Middle frontal gyrus (tissue), 1 donor: ENCODE measurements at regions not wholly inside any gene's neighbourhood (a gene's known extent, or its start where the extent isn't known, plus 50 kb on each side); places are given as distances from the start of the nearest gene placed in this dataset.
"Not testable (repeated sequence)": the region's sequence is repeated elsewhere in the genome, so short reads cannot be mapped to it uniquely, and the experiment has no call there.

Experiments used
- DNase-seq: peaks from one replicate; pipeline ENCODE4 v3.0.0-alpha.2; 2015; ENCODE audit warnings: low spot score; ENCODE audit errors: extremely low spot score

DNA sequence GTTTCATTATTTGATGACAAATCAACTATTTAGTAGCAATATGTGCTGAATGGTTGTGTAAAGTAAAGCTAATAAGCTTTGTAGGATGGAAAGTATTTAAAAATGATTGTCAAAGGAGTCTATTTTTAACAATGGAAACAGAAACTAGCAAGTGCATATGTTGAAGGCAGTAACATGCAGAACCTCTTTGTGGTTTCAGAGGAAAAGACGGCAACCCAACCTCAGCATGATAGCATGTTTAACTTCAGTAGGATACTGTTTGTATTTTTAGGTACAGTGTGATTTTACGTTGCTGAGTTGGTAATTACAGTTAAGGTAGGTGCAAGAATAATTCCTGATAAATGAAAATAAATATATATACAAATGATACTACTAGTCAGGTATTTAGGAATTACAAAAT lies 545.4 kb downstream of the CDY1 start:
- not testable (repeated sequence) for DNase-seq

DNA sequence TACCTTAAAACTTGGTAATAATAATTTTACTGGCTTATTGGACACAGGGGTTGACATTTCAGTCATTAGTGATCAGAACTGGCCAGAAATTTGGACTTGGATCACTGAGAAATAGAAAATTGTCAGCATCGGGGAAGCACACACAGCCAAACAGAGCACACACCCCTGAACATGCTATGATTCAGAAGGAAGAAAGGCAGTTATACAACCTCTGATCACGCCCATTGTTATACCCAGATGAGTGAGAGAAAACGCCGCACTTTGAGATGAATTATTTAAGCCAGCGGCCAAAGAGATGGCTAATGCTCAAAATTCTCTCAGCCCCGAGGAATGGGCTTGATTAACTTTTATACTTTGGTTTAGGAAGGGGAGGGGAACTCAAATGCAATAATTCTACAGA lies 557.4 kb downstream of the CDY1 start:
- not testable (repeated sequence) for DNase-seq

DNA sequence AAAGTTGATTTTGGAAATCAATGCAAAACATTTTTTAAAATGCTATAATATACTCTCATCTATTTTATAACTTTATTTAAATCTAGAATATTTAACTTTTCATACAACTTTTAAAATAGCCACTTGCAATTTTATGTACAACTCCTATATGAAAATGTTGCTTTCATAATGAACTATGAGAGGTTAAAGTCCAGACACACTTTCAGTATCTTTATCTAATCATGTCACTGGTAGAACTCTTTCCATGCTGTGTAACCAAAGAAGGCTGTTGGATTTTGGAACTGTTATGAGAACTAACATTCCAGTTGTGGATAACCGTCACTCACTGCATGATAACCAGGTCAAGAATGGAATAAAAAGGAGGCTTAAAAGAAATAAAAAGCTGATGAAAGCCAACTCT lies 603.1 kb downstream of the CDY1 start:
- not testable (repeated sequence) for DNase-seq

DNA sequence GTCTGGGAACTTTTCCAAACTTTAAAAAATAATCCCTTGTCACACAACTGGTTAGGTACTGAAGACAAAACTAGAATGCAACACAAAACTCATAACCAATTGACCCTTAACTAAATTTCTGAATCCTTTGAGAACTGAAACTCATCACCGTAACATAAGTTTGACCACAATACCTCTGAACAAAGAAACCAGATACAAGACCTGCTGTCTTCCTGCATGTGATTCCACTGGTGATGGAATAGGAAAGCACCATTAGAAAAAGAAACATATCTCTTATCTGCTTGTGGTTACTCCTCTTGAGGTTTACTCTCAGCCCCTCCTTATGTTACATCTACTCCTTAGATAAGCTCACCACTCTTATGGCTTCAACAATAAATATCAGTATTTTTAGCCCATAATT lies 603.6 kb downstream of the CDY1 start:
- not testable (repeated sequence) for DNase-seq

DNA sequence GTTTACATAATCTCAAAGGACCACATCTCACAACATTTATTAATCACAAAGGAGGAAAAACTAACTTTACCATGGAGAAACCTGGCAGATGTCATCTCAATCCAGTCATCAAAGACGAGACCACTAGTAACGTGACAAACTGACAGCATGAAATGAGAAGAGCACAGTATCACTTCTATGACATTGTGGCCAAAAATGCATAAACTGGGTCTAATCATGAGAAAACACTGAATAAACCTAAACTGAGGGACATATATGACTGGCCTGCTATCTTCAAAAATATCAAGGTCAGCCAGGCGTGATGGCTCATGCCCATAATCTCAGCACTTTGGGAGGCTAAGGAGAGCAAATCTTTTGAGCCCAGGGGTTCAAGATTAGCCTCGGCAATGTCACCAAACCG lies 619.0 kb downstream of the CDY1 start:
- DNase-seq = not testable (repeated sequence)

DNA sequence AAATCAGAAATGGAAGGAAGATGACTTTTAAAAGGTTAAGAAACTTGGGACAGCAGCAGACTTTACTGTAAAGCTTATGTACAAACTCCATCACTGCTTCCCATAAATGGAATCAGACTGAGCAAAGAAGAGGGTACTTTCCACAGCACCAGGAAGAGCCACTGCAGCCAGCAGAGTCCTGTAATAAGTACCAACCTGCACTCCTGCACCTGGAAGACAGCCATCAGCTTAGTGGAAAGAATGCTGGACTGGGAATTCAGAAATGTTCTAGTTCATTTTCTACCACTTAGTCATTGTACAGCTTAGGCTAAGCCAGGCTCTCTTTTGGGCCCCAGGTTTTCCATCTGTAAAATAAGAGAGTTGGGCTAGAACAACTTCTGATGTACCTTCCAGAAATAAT lies 632.3 kb downstream of the CDY1 start:
- DNase-seq = not testable (repeated sequence)

DNA sequence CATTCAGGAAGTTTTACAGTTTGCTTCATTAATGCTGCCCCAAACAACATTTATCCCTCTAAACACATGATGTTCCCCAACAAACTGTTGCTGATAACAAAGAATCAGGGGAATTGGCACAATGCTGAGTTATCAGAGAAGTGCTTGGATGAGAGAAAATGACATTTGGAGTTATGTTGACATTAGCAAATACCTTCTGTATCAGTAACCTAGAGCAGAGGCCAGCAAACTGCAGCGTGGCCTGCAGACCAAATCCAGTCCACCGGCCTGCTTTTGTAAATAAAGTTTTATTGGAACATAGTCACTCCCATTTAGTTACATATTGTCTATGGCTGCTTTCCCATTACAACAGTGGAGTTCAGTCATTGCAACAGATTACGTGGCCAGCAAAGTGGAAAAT lies 643.5 kb downstream of the CDY1 start:
- not testable (repeated sequence) for DNase-seq

DNA sequence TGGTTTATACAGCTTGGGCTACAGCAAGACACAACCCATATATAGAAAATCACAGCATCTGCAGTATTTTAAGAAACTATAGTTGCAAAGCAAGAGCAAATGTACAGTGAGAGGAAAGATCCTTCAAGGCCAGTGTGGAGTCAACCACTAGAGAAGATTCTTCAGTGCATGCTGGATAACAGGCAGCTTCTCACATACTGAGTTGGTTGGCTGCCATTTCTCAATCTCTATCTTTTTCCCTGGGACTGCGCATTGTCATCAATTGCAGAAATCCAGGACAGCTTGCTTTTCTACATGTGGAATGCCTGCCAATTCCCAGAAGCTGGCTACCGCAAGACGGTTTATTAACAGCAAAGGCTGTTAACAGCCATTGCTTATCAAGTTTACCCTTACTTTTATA lies 646.5 kb downstream of the CDY1 start:
- not testable (repeated sequence) for DNase-seq

DNA sequence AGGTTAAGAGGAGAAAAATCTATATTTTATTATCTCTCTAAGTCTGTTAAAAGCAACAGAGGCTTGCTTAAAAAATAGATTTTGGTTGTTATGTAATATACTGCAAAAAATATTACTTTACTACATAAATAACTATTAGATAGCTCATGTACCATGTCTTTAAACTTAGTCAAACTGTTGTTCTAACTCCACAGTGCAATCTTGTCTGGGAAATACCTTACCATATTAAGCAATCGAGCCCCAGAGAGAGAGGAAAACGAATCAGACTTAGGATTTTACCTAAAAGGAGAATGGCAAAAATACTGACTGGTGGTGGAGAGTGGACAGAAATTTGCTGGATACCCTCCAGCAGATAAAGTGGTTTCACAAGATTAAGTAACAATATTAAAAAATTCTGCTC lies 647.0 kb downstream of the CDY1 start:
- DNase-seq = not testable (repeated sequence)

DNA sequence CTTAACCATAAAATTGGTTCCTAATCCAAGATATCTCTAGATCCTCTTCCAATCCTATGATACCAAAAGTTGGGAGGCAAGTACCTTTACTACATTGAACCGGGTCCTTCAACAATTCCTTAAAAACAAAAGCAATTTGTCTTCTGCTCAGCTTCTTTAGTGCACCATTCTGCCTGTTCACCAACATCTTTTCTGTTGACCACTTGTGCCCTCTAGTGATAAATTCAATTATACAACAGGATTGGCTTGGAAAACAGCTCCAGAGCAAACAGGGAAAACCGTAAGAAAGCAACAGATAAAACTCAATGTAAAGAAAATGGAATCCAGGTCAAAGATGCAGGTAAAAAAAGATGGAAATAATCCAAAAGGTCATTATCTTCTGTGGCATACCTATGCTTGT lies 651.2 kb downstream of the CDY1 start:
- not testable (repeated sequence) for DNase-seq

DNA sequence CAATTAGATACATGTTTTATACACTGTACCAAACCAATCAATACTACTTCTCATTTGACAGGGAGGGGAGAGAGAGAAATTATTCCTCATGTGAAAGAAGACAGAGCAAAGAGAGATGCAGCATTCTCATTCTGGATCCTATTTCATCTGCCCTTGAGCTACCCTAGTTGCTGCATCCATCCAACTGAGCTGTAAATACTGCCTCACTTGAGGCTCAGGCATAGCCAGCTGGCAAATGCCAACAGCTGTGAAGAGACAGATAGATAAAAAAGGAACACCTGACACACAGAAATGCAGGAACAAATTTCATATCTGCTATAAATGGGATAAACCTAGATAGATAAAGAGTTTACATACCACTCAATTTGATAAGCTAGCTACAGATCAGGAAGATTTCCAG lies 684.1 kb downstream of the CDY1 start:
- DNase-seq = not testable (repeated sequence)

DNA sequence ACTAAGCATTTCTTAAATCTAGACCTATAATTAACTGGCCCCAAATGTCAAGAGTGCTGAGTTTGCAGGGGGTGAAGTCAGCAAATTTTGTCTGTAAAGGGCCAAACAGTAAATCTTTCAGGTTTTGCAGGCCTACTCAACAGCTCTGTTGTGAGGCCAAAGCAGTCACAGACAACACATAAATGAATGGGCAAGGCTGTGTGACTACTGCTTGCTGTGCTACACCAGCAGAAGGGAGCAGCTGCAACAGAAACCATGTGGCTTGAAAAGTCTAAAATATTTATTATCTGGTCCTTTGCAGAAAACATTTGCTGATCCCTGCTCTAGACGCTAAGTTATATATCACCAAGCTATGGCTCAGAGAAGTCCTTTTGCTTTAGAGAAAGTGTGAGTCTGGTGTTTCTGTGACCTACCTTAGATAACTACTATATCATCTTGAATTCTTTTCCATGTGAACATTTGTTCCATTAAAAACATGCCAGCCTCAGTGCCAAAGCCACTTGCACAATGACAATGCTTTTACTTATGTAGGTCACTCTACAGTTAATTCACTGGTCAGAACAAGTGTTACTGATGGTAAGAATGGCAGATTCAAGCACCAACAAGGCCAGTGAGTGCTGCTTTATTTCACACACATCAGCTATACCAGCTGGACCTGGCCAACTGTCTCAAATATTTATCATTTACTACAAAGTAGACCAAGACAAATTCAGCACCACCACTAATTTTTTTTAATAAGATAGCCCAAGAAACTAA lies 684.9 kb downstream of the CDY1 start:
- DNase-seq = not testable (repeated sequence)

DNA sequence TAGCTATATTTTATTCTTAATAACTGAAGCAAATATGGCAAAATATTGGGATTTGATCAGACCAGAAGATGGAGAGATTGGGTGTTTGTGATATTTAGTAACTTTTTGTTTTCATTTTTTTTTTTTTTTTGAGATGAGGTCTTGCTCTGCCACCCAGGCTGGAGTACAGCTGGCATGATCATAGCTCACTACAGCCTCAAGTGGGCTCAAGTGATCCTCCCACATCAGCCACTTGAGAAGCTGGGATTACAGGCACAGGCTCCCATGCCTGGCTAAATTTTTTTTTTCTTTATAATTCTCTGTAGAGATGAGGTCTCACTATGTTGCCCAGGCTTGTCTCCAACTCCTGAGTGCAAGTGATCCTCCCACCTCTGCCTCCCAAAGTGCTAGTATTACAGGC lies 686.4 kb downstream of the CDY1 start:
- not testable (repeated sequence) for DNase-seq

DNA sequence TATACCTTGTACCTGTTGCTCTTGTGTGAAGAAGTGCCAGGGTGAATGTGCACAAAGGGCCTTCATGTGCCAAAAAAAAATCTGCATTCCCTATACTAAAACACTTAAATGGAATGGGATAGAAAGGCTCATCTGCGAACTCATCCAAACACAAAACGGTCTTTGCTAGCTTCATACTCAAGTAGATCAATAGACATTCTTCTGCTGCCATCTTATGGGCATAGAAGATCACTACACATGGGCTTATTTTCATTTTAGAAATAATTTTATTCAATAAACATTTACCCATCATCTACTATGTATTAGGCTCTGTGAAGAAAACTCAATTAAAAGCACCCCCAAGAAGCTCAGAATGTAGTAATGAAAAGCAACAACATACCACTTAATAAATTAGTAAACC lies 693.1 kb downstream of the CDY1 start:
- DNase-seq = not testable (repeated sequence)

DNA sequence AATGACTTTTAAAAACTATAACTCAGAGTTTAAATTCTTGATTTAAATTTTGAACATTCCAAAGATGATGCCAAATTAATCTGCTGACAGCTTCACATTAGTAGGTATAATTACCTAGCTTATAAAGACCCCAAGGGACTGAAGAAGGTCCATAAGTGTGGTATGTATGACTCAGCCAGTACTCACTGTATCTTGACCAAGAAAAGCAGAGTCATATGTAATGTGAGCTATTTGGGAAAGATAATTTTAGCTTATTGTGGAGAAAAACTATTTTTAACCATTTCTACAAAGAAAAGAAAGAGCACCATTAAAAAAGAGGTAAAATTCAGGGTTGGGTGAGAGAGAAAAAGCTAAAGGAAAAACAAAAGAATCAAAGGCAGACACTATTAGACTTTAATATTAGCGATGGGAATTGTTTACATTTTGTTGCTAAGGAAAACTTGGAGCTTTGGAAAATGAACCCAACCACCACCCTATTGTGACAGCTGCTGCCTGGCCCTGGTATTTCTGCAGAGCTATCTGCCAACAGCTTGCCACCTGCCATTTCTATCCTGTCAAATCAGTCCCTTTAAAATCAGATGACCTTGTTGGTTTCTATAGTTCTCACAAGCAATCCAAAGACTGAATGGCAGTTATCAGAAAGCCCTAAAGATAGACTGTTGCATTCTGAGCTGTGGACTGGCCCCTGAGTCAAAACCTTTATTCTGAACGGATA lies 697.7 kb downstream of the CDY1 start:
- DNase-seq = not testable (repeated sequence)

DNA sequence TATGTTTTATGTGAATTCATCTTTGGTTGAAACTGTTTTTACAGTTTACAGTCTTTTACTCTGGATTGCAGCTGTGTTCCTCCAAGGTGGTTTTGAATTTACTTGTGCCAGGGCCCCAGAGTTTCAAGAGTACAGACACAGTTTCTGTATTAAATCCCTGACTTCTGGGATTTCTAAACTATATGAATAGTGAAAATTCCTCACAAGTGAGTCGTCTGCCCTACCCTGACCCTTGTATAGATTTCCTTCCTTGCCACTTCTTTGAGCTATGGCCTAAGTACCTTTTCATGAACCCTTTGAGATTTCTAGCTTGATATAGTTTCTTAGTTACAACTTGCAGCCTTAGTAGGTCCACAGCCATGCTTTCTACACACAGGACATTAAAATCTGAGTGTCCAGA lies 700.8 kb downstream of the CDY1 start:
- DNase-seq = not testable (repeated sequence)

DNA sequence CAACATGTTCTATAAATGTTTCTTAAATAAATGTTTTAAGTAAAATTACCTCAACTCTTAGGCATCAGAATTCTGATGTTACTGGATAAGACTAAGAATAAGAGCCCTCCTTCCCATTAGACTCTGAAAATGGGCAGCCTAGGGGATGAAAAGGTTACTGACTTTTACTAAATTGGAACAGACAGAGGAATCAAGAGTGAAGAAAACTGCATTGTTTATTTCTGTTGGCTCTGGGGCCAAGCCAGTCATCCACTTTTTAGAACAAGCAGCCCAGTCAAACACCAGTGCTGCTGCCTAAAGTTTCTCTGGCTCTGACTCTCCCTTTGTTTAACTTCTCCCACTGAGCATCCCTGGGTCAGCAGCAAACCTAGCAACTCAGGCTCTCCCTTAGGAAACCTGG lies 731.0 kb downstream of the CDY1 start:
- DNase-seq = peak; percentile 5

DNA sequence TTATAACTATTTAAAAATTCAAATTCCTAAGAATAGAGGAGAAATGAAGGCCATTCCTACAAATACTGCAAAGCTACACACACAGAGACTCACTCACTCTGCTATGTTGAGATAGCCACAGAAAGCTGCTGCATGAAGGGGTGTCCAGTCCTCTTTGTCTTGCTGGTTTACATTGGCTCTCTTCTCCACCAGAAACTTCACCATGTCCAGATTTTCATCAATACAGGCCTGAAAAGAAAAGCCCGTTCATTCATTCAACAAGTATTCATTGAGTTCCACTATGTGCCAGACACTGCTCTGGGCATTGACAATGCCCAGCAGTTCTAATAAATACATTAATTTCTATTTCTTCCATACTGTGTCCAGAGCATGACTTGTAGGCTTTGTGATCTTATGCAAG lies 732.3 kb downstream of the CDY1 start:
- no peak for DNase-seq

DNA sequence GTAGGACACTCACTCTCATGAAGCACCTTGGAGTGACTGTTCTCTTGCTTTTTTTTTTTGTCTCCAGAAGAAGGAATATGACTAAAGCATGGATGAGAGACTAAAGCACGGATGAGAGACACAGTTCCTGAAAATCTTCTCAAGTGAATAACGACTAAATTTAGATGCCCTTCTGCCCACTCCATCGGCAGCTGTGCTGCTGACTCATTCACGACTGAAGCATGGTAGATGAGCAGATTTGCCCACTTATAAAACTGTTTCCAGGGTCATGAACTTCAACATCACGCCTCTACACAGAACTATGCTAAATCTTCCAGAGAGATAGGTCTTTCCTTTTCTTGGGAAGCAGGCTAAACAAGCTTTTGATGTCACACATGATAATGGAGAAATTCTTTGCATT lies 738.0 kb downstream of the CDY1 start:
- DNase-seq = not testable (repeated sequence)

DNA sequence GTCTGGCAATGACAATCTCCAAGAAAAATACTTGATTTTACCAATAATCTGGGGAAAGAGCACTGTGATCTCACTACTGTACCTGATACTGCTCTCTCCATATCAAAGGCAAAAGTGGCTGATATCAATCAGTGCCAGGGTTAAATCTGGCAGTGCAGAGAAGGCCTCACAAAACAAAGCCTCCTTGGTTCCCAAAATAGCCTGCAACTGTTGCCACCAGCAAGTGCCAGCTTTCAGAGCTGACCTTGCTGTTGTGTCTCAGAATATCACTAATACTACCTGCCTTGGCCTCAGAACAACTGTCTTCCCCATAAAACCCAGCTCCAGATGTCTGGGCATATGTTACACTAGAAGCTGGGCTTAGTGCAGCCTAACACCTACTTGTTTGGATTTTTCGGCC lies 738.6 kb downstream of the CDY1 start:
- DNase-seq = not testable (repeated sequence)

DNA sequence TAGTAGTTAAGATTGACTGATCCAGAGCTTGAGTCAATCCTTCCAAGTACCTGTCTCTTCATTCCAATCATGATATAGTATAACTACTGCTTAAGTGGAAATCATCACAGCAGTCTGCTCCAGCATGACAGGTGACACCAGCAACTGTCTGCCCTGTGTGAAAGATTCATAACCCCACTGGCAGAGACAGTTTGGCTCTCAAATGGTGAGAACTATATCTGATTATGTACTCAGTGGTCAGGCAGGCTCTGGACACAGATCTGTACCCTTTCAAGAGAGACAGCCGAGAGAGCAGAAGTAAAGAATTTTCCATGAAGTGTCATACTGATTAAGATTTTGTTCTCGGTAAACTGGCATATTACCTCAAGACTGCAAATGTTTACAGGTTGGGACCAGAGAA lies 741.5 kb downstream of the CDY1 start:
- DNase-seq = not testable (repeated sequence)

DNA sequence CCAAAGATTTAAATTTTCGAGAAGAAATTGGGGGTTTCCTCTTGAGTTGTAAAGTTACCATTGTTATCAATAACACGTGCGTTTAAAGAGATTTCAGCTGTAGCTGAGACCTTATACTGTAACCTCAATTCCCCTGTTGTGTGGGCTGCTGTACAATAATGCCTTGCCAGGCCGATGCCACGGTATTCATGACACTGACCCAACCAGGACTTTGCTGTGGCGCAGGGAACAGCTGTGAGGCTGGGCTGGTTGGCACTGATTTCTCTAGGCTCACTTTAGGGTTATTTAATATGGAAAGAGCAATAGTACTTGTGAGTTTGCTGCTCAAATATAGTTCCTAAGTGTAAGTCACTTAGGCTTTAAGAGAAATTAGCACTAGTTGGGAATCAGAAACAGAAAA lies 744.2 kb downstream of the CDY1 start:
- not testable (repeated sequence) for DNase-seq

DNA sequence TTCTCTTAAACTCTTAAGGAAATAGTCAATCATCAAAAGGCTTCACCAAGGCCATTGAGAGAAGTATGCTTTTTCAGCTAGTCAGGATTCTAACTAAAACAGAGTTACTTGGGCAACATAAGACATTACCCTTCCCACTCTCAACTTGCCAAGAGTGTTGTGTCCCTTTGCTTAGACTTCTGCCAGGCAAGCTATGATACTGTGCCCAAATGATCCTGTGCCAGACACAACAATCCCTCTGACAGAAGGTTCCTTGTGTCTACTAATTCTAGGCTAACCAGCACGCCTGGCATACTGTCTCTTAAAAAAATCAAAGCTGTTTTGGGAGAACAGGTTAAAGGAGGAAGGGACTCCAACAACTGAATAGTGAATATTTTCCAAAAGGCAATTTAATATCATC lies 750.6 kb downstream of the CDY1 start:
- DNase-seq = not testable (repeated sequence)
